Germinal center (tissue), 1 donor: ENCODE measurements at regions not wholly inside any gene's neighbourhood (a gene's known extent, or its start where the extent isn't known, plus 50 kb on each side); places are given as distances from the start of the nearest gene placed in this dataset.

ENCODE experiments used
- DNase-seq: peaks from one replicate; pipeline ENCODE4 v3.0.0; 2012; ENCODE audit warnings: mixed read lengths, low spot score

DNA sequence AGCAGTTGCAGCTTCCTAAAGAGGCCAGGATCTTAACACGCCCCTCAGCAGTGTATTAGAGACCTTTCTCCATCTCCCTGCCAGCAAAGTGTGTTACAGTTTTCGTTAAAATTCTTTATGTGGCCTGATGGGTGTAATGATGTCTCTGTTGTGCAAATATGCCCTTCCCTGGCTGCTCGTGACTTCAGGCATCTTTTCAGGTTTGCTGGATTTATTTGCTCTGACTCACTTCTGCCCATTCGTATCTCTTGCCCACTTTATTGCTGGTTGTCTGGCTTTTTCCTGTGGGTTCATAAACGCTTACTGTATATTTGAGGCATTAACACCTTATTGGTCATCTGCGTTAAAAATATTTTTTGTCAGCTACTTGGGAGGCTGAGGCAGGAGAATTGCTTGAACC, 134.5 kb downstream of the ASB1 start:
- no peak for DNase-seq

DNA sequence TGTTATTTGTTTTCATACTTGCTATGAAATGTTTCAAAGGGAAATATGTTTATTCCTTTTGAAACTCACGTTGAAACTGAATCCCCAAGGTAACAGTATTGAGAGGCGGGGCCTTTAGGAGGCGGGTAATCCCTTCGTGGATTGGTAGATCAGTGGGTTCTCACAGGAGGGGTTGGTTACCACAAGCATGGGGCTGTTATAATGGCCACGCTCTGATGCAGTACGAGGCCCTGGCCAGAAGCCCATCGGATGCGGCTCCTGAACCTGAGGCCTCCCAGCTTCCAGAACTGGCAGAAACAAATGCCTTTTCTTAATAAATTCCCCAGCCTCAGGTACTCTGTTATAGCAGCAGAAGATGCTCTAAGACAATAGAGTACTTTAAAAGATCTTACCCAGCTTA, 135.7 kb downstream of the ASB1 start:
- no peak for DNase-seq

DNA sequence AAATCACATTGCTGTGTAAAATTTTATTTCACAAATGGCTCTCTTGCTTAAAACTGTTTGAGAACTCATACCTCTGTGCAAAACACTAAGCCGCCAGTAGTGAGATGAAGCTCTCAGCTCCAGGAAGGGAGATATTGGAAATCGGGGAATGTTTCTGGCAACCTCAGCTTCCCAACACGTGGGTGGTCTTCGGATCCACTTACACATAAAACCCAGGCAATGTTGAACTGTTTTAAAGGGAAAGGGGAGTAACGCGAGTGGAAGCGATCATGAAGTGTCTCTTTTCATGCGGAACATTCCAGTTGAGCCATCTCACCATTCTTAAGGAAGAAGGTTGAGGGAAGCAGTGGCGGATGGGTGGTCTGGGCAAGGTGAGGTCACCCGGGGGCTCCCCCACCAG, 136.8 kb downstream of the ASB1 start:
- no peak for DNase-seq

DNA sequence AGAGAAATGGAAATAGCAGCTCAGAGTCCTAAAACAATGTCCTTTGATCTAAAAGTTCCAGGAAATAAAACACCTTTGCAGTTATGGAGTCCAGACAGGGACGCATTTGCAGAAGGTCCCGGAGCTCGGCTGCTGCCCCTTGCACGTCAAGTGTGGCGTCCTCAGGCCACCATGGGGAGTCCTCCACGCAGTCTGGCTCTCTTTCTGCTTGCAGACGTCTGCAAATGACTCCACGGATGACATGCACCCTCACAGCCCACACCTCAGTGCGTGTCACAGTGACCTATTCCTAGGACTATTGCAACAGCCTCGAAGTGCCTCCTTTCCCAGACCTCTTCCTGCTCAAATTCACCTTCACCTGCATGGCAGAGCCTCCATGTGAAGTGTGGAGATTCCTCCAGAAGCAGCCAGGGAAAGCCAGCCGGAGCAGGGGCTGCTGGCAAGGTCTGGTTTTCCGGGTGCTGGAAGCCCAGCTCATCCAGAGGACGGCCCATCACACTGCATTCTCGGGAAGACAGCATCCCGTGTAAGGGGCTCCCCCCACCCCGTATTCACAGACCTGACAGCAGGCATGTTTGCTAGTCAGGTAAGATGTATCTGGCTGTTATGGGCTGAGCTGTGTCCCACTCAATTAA, 137.7 kb downstream of the ASB1 start:
- DNase-seq: no peak

DNA sequence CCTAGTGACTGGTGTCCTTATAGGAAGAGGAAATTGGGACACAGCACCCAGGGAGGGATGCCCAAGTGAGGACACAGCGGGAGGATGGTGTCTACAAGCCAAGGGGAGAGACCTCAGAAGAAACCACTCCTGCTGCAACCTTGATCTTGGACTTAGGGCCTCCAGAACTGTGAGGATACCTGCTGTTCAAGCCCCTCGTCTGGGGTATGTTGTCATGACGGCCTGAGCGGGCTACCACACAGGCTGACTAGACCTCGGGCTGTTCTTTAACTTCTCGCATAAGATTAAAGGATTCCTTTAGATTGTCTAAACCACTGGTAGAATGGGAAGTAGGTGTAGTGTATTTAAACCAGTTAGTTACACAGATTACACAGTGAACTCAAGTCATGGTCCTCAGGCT, 138.3 kb downstream of the ASB1 start:
- no peak for DNase-seq

DNA sequence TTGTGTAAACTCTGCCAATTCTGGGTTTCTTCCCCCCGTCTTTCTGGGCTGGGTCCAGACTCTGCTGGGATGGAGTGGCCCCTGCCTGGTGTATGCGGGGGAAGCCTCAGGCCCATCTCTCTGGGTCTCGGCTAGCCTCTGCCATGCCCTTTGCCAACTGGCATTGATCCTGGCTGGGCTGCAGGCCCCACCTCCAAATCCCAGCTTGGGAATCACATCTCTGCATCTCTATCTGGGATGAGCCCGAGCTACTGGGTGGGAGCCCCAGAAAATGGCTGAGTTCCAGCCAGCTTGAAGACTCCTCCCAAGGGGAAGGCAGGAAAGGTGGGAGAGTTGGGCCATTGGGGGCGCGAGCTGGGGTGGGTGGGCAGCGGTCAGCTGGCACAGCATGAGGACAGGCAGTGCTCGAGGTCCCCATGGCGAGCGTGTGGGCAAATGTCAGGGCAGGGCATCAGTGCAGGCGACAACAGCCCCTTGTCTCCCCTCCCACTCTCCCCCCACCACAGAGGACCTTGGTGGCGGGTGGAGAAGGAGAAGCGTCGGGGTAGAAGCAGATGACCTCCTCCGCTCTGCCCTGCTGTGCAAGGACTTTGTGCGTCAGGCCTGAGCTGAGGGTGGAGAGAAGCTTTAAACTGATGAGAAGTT, 139.4 kb downstream of the ASB1 start:
- DNase-seq: no peak

DNA sequence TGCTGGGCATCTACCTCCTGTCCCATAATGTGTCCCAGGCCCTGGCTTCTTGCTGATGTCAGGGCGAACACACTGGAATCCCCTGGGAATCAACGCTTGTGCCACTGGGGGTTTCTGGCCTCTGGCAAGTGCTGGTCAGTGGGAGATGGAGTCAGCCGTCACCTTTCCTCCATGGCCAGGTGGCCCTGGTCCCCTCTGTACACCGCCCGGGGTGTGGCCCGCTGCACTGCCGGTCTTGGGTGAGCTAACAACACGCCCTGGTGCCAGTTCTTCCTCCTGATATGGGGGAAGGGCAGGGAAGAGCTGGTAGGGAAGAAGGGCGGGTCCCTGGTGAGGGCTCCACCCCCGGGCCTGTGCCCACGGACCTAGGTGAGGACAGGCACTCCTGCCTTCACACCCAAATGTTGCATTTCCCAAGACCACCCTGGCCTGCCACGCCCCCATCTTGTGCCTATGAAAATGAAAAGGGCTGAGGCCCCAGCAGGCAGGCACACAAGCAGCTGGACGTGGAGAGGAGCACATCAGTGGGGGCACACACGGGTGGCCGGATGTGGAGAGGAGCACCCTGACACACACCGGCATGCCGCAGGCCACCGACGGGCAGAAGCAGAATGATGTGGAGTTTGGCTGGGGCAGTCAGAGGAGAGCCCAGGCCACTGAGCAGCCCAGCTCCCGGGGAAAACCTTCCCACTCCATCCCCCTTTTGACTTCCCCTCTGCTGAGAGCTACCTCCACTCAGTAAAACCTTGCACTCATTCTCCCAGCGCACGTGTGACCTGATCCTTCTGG, 140.5 kb downstream of the ASB1 start:
- no peak for DNase-seq

DNA sequence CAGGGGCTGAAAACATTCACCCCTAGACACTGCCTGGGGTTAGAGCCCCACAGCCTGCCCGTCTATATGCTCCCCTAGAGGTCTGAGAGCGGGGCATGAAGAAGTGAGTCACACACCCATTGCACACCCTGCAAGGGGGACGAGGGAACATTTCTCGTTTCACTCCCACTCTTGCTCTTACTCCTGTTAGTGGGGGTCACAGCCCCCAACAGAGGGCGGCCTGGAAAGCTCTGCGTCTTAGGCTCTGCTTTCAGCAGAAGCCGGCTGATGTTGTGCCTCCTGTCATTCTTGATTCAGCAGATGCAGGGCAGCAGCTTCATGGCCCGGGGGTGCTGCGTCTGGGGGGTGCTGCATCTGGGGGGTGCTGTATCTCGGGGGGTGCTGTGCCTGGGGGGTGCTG, 141.3 kb downstream of the ASB1 start:
- no peak for DNase-seq

DNA sequence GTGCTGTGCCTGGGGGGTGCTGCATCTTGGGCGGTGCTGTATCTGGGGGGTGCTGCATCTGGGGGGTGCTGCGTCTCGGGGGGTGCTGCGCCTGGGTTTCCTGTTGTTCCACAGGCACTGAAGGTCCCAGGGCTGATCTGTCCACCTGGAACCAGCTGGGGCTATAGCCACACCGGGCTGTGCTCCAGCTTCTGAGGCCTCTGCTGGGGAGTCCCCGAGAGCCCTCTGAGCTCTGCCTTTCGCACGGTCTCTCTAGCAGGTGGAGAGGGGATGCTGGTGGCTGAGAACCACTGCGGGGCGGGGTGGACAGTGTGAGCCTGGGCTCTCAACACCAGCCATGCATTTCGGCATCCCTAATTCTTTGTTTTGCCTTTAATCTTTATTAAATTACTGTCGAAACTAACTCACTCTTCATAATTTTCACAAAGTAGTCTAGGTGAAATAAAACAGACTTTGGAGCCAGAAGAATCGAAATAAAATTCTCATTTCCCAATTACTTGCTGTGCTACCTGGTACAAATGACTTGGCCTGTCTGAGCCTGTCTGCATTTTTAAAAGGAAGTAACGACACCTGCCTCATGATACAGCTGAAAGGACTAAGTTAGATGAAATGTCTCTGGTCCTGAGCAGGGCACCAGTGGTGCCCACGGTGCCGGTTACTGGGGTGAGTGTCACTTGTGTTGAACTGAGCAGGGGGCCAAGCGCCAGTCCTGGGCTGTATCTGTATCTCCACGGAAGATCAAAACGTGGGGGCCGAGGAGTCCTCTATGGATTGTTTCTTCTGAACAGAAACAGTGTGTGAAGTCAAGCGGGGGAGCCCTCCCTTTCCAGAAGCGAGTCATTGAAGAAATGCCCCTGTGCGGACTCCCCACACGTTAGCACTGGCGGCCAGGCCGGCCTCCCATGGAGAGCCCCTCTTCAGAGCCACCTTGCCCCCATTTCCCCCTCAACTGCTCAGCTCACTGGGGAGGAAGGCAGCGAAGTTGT, 142.0 kb downstream of the ASB1 start:
- no peak for DNase-seq

DNA sequence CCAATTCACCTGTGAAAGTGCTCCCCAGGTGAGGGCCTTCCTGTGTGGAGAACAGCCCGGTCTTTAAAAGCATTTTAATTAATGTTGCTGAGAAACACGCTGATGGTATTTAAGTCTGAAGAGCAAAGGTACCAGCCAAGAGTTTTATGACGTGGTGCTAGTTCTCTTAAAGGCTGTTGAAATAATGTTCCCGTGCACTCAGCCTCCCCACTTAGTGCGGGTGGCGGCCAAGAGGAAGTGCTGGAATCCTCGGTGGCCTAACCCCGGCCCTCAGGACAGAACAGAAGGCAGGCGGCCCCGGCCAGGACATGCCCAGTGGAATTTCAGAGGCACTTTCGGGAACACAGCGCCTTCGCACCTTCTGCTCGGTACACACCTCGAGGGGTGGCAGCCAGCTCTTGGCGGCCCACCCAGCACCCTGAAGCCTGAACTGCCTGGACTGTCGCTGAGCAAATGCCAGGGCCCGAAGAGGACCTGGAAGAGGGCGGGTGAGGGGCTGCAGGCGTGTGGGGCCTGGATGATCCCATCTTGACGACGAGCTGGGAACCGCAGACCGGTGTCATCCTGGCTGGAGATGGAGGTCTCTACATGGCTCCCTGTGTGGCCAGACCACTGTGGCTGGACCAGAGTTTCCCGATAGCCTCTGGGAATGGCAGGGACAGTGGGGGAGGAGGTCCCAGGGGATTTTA, 142.9 kb downstream of the ASB1 start:
- DNase-seq: no peak

DNA sequence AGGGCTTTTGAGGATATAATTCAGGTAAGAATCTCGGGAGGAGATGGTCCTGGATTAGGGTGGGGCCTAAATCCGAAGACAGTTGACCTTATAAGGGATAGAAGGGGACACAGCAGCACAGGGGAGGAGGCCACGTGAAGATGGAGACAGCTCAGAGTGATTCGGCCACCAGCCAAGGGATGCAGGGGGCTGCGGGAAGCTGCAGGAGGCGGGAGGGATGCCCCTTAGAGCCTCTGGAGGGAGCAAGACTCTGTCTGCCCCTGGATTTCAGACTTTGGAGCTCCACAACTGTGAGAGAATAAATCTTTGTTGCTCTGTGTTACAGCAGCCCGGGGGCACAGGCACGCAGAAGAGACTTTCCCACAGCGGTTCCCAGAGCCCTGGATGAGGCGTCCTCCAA, 143.7 kb downstream of the ASB1 start:
- no peak for DNase-seq

DNA sequence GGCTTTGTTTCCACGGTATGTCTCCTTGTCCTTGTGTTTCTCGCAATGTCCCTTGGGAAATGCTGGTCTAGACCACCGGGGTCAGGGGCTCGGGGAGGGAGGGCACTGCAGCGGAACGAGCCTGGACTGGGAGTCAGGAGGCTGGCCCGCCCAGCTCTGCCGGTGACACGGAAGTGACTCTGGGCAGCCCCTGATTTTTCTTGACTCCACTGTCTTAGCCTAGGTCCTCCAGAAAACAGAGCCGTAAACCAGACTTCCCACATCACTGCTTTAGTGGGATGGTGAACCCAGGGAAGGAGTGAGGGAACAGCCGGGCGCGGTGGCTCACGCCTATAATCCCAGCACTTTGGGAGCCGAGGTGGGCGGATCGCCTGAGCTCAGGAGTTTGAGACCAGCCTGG, 144.2 kb downstream of the ASB1 start:
- no peak for DNase-seq

DNA sequence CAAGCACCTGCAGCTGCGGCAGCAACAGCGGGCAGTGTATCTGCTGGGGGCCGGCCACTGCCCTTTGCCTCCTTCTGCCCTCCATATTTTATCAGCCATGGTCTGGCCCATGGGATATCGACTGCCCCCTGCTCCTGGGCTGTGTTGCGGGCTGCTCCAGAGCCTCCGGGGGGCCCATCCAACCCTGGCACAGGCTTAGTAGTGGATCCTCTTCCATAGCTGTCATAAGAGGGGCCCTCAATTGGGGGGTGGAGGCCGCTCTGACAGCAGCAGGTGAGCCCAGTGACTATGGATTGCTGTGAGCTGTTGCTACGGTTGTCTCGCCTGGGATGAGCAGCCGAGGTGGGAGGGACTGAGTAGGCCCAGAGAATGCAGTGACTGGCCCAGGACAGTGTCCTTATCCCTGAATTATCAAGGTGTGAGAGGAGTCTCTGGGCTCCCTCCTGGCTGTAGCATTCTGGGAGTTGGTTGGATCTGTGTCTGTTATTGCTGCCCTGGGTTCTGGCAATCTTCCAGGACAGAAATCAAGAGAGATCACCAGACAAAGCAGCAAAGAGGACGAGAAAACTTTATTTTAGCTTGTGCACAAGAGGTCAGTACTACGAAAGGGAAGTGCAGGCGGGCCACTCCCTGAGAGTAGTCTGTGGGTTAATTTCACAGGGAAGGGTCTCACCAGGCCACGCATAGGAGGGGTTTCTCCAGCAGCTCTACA, 145.1 kb downstream of the ASB1 start:
- DNase-seq: no peak

DNA sequence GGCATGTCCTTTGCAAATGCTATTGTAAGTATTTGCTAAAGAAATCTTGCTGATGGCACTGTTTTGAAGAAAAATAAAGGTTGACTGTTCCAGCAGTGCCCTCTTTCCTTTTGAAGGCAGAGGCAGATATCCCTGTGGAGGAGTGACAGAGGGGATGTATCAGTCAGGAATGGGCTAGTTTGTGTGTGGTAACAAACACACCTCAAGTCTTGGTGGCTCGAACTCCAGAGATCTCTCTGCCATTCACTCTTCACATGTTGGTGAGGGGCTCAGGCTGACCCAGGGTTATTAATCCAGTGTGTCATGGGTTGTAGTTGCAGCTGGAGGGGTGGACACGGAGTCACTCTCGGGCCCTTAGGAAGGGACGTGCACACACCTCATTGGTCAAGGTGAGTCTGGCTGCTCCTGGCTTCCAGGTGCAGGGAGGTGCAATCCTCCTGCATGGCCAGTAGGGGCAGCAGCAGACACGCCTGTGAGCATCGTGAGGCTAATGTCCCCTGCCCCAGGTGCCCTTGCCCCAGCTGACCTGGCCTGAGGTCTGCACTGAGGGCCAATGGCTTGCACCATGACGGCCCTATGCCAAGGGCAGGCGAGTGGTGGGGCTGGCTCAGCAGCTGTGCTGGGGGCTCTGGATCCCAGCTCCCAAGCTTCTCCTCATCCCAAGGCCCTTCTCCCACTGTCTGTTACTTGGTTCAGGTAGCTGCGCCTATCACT, 146.5 kb downstream of the ASB1 start:
- peak; percentile 72 for DNase-seq

DNA sequence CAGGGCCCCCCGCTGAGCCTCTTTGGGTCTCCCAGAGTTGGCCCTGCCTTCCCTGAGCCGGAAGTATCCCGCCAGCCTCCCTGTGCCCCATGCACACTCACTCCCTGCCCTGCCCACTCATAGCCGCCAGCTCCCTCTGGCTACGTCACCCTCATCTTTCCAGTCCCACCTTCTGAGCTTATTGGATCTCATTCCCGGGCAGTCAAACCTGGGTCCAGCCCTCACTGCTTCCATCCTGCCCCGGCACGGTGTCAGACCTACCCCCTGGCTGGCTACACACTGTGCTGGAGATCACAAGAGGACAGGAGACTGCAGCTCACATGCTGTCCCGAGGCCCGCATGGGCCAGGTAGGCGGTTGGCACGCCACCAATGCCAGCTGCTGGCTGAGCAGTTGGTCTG, 147.2 kb downstream of the ASB1 start:
- DNase-seq: no peak

DNA sequence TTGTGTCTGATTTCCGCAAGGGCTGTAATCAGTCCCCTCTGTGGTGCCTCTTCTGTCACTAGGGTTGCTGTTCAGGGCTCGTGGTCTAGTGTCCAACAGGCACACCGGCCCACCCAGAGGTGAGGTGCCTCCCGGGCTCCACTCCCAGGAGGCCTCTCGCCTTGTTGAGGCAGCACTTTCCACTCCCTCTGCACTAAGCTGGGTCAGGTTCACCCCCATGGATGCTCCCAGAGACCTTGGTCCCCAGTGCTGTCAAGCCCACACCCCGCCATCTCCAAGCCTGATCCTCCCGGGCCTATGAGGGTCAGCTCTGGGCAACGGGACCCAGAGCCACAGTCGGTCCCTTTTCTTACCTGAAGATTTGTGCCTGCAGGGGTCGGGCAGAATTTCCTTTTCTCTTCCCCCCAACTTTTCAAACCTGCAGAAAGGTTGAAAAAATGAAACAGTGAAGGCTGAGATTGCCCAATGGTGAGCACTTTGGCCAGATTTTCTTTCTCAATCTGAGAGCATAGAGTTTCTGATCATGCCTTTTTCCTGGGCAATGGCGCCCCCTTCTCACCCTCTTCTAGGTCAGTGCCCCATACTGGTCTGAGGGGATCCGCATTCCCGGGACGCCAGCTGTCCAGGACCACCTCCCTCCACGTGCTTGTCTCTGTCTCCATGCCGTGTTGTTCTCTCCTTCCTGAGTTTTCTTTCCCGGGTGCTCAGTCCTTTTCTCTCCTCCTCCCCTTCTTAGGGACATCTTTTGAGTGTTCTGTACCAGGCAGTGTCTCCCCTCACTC, 148.0 kb downstream of the ASB1 start:
- DNase-seq: no peak

DNA sequence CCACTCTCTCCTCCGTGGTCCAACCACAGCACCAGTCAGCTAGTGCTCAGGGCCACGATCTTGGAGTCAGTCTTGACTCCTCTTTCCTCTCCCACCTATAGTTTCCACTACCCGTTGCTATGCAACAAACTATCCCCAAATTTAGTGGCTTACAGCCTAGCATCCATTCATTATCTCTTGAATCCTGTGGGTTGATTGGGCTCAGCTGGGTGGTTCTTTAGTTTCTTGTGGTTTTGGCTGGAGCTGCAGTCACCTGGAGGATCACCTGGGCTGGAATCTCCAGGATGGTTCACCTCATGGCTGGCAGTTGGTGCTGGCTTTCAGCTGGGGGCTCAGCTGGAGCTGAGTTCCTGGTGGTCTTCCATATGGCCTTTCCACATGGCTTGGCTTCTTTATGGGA, 149.9 kb downstream of the ASB1 start:
- DNase-seq: no peak

DNA sequence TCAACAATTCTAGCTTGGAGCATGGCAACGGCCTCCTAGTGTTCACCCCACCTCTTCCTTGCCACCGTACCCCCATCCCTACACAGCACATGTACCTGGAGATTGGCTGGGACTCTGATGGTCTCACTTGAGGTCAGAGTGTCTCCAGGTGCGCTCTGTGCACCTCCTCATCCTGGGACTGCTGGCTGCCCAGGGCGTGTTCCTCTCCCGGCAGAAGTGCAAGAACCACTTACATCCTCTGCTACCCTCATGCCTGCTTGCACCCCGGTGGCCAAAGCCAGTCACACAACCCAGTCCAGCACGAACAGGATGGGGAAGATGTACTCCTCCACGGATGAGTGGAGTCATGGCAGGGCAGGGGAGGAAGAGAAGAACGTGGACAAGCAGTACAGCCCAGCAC, 151.5 kb downstream of the ASB1 start:
- no peak for DNase-seq

DNA sequence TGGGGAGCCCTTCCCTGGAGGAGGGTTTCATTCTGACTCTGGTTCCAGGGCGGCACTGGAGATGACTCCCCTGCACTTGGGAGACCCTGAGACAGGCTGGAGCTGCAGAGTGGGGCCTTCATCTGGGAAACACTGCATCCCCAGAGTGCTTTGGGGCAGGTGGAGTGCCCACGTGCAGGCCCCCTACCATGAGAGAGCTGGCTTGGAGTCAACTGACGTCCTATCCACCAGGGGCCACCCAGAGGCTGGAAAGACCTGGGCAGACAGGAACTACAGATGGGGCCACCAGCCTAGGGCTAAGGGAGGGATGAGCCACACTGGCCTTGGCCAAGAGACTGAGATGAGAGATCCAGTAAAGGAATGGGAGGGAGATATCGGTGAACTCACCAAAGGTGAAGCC, 153.8 kb downstream of the ASB1 start:
- no peak for DNase-seq

DNA sequence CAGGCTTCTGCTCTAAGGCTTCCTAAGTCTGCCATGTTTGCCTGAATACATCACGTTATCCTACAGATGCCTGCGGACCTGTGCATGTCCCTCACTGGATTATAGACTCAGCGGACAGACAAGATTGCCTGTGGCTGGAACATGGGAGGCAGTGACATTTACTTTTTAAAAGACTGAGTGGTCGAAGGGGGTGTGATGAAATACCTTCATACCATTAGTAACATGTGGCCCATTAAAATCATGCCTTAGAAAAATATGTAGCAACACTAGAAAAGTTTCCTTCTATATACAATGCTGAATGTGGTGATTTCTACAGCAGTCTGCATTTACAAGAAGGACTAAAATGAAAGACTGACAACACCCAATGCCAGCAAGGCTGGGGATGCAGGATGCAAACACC, 154.4 kb downstream of the ASB1 start:
- no peak for DNase-seq
